ENCODE measurements at regions not wholly inside any gene's neighbourhood (a gene's known extent, or its start where the extent isn't known, plus 50 kb on each side); places are given as distances from the start of the nearest gene placed in this dataset.

- no peak overlapping the region for H3K27ac Mint-ChIP-seq
- CTCF ChIA-PET (ENCODE audit: partially characterized antibody): interaction anchor here (0.8 to 0.9 kb wide), 2 partner anchors 8 to 133 kb away, joined by 3 read pairs; no protein-coding TSS in a partner anchor
- no peak for DNase-seq
- Histone ChIP-seq H3K36me3 (ENCODE audit: insufficient read depth, low read length) (no peaks in the 10 kb centered on the region), H3K27ac (ENCODE audit: low read depth, low read length) (no peak overlapping the region), H3K9me3 (ENCODE audit: control insufficient read depth in 1 of 2, low read length in 2 of 2) (no peaks in the 10 kb centered on the region), H3K4me1 (ENCODE audit: insufficient read depth, low read length) (no peaks in the 10 kb centered on the region), H3K4me3 (ENCODE audit: low read length in 2 of 2) (no peak overlapping the region), H3K27me3 (ENCODE audit: insufficient read depth, low read length) (no peaks in the 10 kb centered on the region)
- peaks cover 0 to 2% (median 0%) of the 10 kb centered on the region in 4 donors for H3K4me1 Mint-ChIP-seq
- no peak overlapping the region for H3K4me3 Mint-ChIP-seq
- no peaks in the 10 kb centered on the region for H3K36me3 Mint-ChIP-seq
- H3K27me3 Mint-ChIP-seq: peaks cover 15 to 20% of the 10 kb centered on the region in 2 donors
- H3K9me3 Mint-ChIP-seq: no peaks in the 10 kb centered on the region
- intact Hi-C loops (cut with micrococcal nuclease): no loop called here
- POLR2A ChIA-PET (ENCODE audit: partially characterized antibody): no interaction called here
Observed at GRCh38 chr11:32184041-32184722, 93.3 kb downstream of the RCN1 start.

- H3K36me3 Mint-ChIP-seq: no peaks in the 10 kb centered on the region
- no peaks in the 10 kb centered on the region for H3K9me3 Mint-ChIP-seq
- no peak overlapping the region for H3K4me3 ChIP-seq (ENCODE audit: low read length in 2 of 2)
- H3K9me3 ChIP-seq (ENCODE audit: control insufficient read depth in 1 of 2, low read length in 2 of 2): no peaks in the 10 kb centered on the region
- H3K4me1 ChIP-seq (ENCODE audit: insufficient read depth, low read length): no peaks in the 10 kb centered on the region
- no peaks in the 10 kb centered on the region for H3K27me3 ChIP-seq (ENCODE audit: insufficient read depth, low read length)
- peaks cover 15 to 21% of the 10 kb centered on the region in 2 donors for H3K27me3 Mint-ChIP-seq
- peaks cover 0 to 2% (median 0%) of the 10 kb centered on the region in 4 donors for H3K4me1 Mint-ChIP-seq
- H3K27ac Mint-ChIP-seq: no peak overlapping the region
- ChIA-PET POLR2A (ENCODE audit: partially characterized antibody) (no interaction called here), CTCF (ENCODE audit: partially characterized antibody) (interaction anchor here (0.8 to 2.0 kb wide), 3 partner anchors 9 to 134 kb away, joined by 3 to 11 read pairs (median 3); no protein-coding TSS in a partner anchor)
- intact Hi-C loops (cut with micrococcal nuclease): no loop called here
- DNase-seq: no peak
- no peaks in the 10 kb centered on the region for H3K36me3 ChIP-seq (ENCODE audit: insufficient read depth, low read length)
- no peak overlapping the region for H3K4me3 Mint-ChIP-seq
- H3K27ac ChIP-seq (ENCODE audit: low read depth, low read length): no peak overlapping the region
Observed at GRCh38 chr11:32184723-32185376, 94.0 kb downstream of the RCN1 start.

- Mint-ChIP-seq H3K27ac (no peak overlapping the region), H3K27me3 (peaks cover 13 to 17% of the 10 kb centered on the region in 2 donors), H3K36me3 (no peaks in the 10 kb centered on the region), H3K4me3 (no peak overlapping the region), H3K9me3 (no peaks in the 10 kb centered on the region), H3K4me1 (peaks cover 0 to 2% (median 0%) of the 10 kb centered on the region in 4 donors)
- Histone ChIP-seq H3K27me3 (ENCODE audit: insufficient read depth, low read length) (no peaks in the 10 kb centered on the region), H3K4me3 (ENCODE audit: low read length in 2 of 2) (no peak overlapping the region), H3K4me1 (ENCODE audit: insufficient read depth, low read length) (no peaks in the 10 kb centered on the region), H3K9me3 (ENCODE audit: control insufficient read depth in 1 of 2, low read length in 2 of 2) (no peaks in the 10 kb centered on the region), H3K27ac (ENCODE audit: low read depth, low read length) (no peak overlapping the region), H3K36me3 (ENCODE audit: insufficient read depth, low read length) (no peaks in the 10 kb centered on the region)
- intact Hi-C loops (cut with micrococcal nuclease): no loop called here
- ChIA-PET CTCF (ENCODE audit: partially characterized antibody) (interaction anchor here (2.0 kb wide), 1 partner anchor 10 kb away, joined by 11 read pairs; no protein-coding TSS in a partner anchor), POLR2A (ENCODE audit: partially characterized antibody) (no interaction called here)
- no peak for DNase-seq
Observed at GRCh38 chr11:32186118-32186517, 95.2 kb downstream of the RCN1 start.

- ChIA-PET POLR2A (ENCODE audit: partially characterized antibody) (no interaction called here), CTCF (ENCODE audit: partially characterized antibody) (interaction anchor here (1.3 to 1.8 kb wide), 2 partner anchors 8 to 12 kb away, joined by 4 to 6 read pairs; no protein-coding TSS in a partner anchor)
- Mint-ChIP-seq H3K4me3 (no peak overlapping the region), H3K27me3 (peaks cover 16 to 17% of the 10 kb centered on the region in 2 donors), H3K9me3 (no peaks in the 10 kb centered on the region), H3K36me3 (no peaks in the 10 kb centered on the region), H3K27ac (no peak overlapping the region), H3K4me1 (peaks cover 0 to 2% (median 0%) of the 10 kb centered on the region in 4 donors)
- DNase-seq: no peak
- intact Hi-C loops (cut with micrococcal nuclease): no loop called here
- Histone ChIP-seq H3K27me3 (ENCODE audit: insufficient read depth, low read length) (no peaks in the 10 kb centered on the region), H3K27ac (ENCODE audit: low read depth, low read length) (no peak overlapping the region), H3K4me1 (ENCODE audit: insufficient read depth, low read length) (no peaks in the 10 kb centered on the region), H3K4me3 (ENCODE audit: low read length in 2 of 2) (no peak overlapping the region), H3K9me3 (ENCODE audit: control insufficient read depth in 1 of 2, low read length in 2 of 2) (no peaks in the 10 kb centered on the region), H3K36me3 (ENCODE audit: insufficient read depth, low read length) (no peaks in the 10 kb centered on the region)
Observed at GRCh38 chr11:32187111-32187510, 96.2 kb downstream of the RCN1 start.

GRCh38 chr11:32188785-32189184 is 97.9 kb downstream of the RCN1 start:
- Histone ChIP-seq H3K4me1 (ENCODE audit: insufficient read depth, low read length) (no peaks in the 10 kb centered on the region), H3K4me3 (ENCODE audit: low read length in 2 of 2) (no peak overlapping the region), H3K27ac (ENCODE audit: low read depth, low read length) (no peak overlapping the region), H3K36me3 (ENCODE audit: insufficient read depth, low read length) (no peaks in the 10 kb centered on the region), H3K9me3 (ENCODE audit: control insufficient read depth in 1 of 2, low read length in 2 of 2) (no peaks in the 10 kb centered on the region), H3K27me3 (ENCODE audit: insufficient read depth, low read length) (no peaks in the 10 kb centered on the region)
- peaks cover 10 to 11% of the 10 kb centered on the region in 2 donors for H3K27me3 Mint-ChIP-seq
- CTCF ChIA-PET (ENCODE audit: partially characterized antibody): interaction anchor here (1.8 kb wide), 1 partner anchor 10 kb away, joined by 6 read pairs; no protein-coding TSS in a partner anchor
- H3K9me3 Mint-ChIP-seq: no peaks in the 10 kb centered on the region
- POLR2A ChIA-PET (ENCODE audit: partially characterized antibody): no interaction called here
- H3K36me3 Mint-ChIP-seq: no peaks in the 10 kb centered on the region
- no peak overlapping the region for H3K4me3 Mint-ChIP-seq
- intact Hi-C loops (cut with micrococcal nuclease): no loop called here
- H3K4me1 Mint-ChIP-seq: peaks cover 0 to 2% (median 0%) of the 10 kb centered on the region in 4 donors
- no peak for DNase-seq
- no peak overlapping the region for H3K27ac Mint-ChIP-seq

GRCh38 chr11:32196137-32196536 is 105.3 kb downstream of the RCN1 start:
- H3K27me3 Mint-ChIP-seq: peaks cover 5 to 7% of the 10 kb centered on the region in 2 donors
- no peak overlapping the region for H3K4me3 Mint-ChIP-seq

GRCh38 chr11:32198053-32198452 is 107.2 kb downstream of the RCN1 start:
- Mint-ChIP-seq H3K36me3 (no peaks in the 10 kb centered on the region), H3K27ac (no peak overlapping the region), H3K9me3 (no peaks in the 10 kb centered on the region), H3K4me3 (no peak overlapping the region), H3K27me3 (peaks cover 4 to 5% of the 10 kb centered on the region in 2 donors), H3K4me1 (no peaks in the 10 kb centered on the region)
- no peak for DNase-seq
- Histone ChIP-seq H3K4me1 (ENCODE audit: insufficient read depth, low read length) (no peaks in the 10 kb centered on the region), H3K27ac (ENCODE audit: low read depth, low read length) (no peak overlapping the region), H3K9me3 (ENCODE audit: control insufficient read depth in 1 of 2, low read length in 2 of 2) (no peaks in the 10 kb centered on the region), H3K27me3 (ENCODE audit: insufficient read depth, low read length) (no peaks in the 10 kb centered on the region), H3K4me3 (ENCODE audit: low read length in 2 of 2) (no peak overlapping the region), H3K36me3 (ENCODE audit: insufficient read depth, low read length) (no peaks in the 10 kb centered on the region)
- ChIA-PET CTCF (ENCODE audit: partially characterized antibody) (interaction anchor here (1.9 kb wide), 1 partner anchor 22 kb away, joined by 6 read pairs; no protein-coding TSS in a partner anchor), POLR2A (ENCODE audit: partially characterized antibody) (no interaction called here)
- intact Hi-C loops (cut with micrococcal nuclease): no loop called here

More at GRCh38 chr11:32196137-32196536, 105.3 kb downstream of the RCN1 start:
- no peak overlapping the region for H3K27ac ChIP-seq (ENCODE audit: low read depth, low read length)
- no peaks in the 10 kb centered on the region for H3K9me3 ChIP-seq (ENCODE audit: control insufficient read depth in 1 of 2, low read length in 2 of 2)
- H3K27me3 ChIP-seq (ENCODE audit: insufficient read depth, low read length): no peaks in the 10 kb centered on the region
- H3K36me3 ChIP-seq (ENCODE audit: insufficient read depth, low read length): no peaks in the 10 kb centered on the region
- ChIA-PET CTCF (ENCODE audit: partially characterized antibody) (no interaction called here), POLR2A (ENCODE audit: partially characterized antibody) (no interaction called here)
- Mint-ChIP-seq H3K36me3 (no peaks in the 10 kb centered on the region), H3K9me3 (no peaks in the 10 kb centered on the region), H3K4me1 (no peaks in the 10 kb centered on the region), H3K27ac (no peak overlapping the region)
- H3K4me1 ChIP-seq (ENCODE audit: insufficient read depth, low read length): no peaks in the 10 kb centered on the region
- no peak for DNase-seq
- intact Hi-C loops (cut with micrococcal nuclease): no loop called here
- no peak overlapping the region for H3K4me3 ChIP-seq (ENCODE audit: low read length in 2 of 2)
